Cerebellar nuclear complex (tissue), 1 donor: ENCODE measurements at regions not wholly inside any gene's neighbourhood (a gene's known extent, or its start where the extent isn't known, plus 50 kb on each side); places are given as distances from the start of the nearest gene placed in this dataset.
"Not testable (repeated sequence)": the region's sequence is repeated elsewhere in the genome, so short reads cannot be mapped to it uniquely, and the experiment has no call there.

Experiments
- DNase-seq, 2 experiments: peaks; one replicate each; lab custom pipeline; 2025; lab: John Stamatoyannopoulos, UW

GRCh38 chr7:121563177-121563576, 167.1 kb upstream of the FAM3C start:
- DNase-seq: no peak

- DNase-seq: no peak
These were observed 166.2 kb upstream of the FAM3C start for GRCh38 chr7:121562259-121562658.

- DNase-seq: no peak
These were observed 165.6 kb upstream of the FAM3C start for GRCh38 chr7:121561717-121562116.

GRCh38 chr7:121560267-121560990, 164.3 kb upstream of the FAM3C start:
- no peak for DNase-seq

- no peak for DNase-seq
These were observed 162.2 kb upstream of the FAM3C start for GRCh38 chr7:121558288-121558687.

- no peak for DNase-seq
These were observed 161.2 kb upstream of the FAM3C start for GRCh38 chr7:121557034-121557892.

GRCh38 chr7:121555558-121555957, 159.4 kb upstream of the FAM3C start:
- DNase-seq: no peak

- peak in 1 of 2 experiments; percentile 6 for DNase-seq
These were observed 151.5 kb upstream of the FAM3C start for GRCh38 chr7:121547544-121548092.

GRCh38 chr7:121546632-121547543, 150.8 kb upstream of the FAM3C start:
- no peak for DNase-seq

- DNase-seq: no peak
These were observed 149.3 kb upstream of the FAM3C start for GRCh38 chr7:121545418-121545817.

GRCh38 chr7:121544726-121545125, 148.6 kb upstream of the FAM3C start:
- no peak for DNase-seq

- DNase-seq: no peak
These were observed 148.1 kb upstream of the FAM3C start for GRCh38 chr7:121544238-121544637.

GRCh38 chr7:121541457-121541856, 145.3 kb upstream of the FAM3C start:
- no peak for DNase-seq

GRCh38 chr7:121540138-121540537, 144.0 kb upstream of the FAM3C start:
- no peak for DNase-seq

GRCh38 chr7:121537031-121537430, 140.9 kb upstream of the FAM3C start:
- DNase-seq: no peak

GRCh38 chr7:121531175-121532070, 135.3 kb upstream of the FAM3C start:
- no peak for DNase-seq

- DNase-seq: no peak
These were observed 134.4 kb upstream of the FAM3C start for GRCh38 chr7:121530227-121531174.

GRCh38 chr7:121529003-121529402, 132.9 kb upstream of the FAM3C start:
- no peak for DNase-seq

- not testable (repeated sequence) for DNase-seq
These were observed 130.1 kb upstream of the FAM3C start for GRCh38 chr7:121526210-121526609.
